HG03439 (cell line): ENCODE measurements at regions not wholly inside any gene's neighbourhood (a gene's known extent, or its start where the extent isn't known, plus 50 kb on each side); places are given as distances from the start of the nearest gene placed in this dataset.
"Not testable (repeated sequence)": the region's sequence is repeated elsewhere in the genome, so short reads cannot be mapped to it uniquely, and the experiment has no call there.

Source experiments
- ATAC-seq: cut with Tn5 transposase; IDR thresholded peaks from one replicate; pipeline ENCODE4 v1.9.1; 2021; ENCODE audit warnings: mild to moderate bottlenecking, moderate library complexity; ENCODE audit not compliant: unreplicated experiment

DNA sequence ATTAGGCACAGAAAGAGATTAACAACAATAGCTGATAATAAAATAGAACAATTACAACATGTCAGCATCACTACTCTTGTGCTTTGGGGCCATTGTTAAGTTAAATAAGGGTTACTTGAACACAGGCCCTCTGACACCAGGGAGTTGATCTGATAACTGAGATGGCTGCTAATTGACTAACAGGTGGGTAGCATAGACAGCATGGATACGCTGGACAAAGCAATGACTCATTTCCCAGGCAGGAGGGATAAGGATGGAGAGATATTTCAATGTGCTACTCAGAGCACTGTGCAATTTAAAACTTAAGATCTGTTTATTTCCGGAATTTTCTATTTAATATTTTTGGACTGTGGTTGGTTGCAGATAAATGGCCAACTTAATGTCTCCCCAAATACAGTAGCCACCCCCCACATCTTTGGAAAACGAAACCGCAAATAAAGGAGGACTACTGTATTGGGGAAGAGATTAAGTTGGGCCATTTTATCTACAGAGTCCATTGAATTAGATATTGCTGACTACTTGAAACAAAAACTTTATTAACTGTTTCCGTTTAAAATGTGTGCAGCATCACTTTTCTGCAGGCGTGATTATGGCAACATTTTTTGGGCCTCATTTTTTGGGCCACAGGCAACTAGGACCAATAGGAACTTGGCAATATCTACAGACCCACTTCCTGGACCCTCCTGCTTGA is 200.6 kb upstream of the KLF3 start:
- no peak for ATAC-seq

DNA sequence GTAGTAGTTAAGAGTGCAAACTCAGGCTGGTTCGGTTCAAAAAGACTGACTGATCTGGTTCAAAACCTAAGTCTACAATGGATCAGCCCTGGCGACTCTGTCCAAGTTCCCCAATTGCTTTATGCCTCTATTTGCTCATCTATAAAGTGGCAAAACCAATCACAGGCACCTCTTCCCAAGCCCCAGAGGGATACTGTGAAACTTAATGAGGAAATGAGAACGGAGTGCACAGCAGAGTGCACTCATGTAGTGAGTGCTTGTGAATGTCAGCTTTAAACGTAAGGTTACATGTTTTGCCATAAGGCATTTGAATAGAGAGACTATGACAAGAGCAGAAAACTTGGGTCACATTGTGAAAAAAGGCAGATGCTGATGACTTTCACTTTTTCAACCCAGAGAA is 199.7 kb upstream of the KLF3 start:
- no peak for ATAC-seq

DNA sequence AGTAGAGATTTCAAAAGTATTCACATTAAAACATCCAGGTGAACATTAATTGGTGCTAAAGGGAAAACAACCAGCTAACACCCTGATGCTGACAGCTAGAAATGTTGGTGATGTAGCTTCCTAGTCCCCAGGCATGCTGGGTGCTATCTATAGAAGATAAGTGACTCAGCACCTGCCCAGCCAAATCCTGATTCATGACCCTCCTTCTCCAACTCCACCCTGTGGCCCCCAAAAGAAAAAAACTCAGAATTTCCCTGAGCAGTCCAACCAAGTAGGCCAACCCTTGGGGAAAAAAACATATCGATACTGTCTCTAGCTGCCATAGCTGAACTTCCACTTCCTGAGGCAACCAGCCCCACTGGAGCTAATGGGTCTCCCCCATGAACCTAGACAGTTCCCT is 197.6 kb upstream of the KLF3 start:
- no peak for ATAC-seq

DNA sequence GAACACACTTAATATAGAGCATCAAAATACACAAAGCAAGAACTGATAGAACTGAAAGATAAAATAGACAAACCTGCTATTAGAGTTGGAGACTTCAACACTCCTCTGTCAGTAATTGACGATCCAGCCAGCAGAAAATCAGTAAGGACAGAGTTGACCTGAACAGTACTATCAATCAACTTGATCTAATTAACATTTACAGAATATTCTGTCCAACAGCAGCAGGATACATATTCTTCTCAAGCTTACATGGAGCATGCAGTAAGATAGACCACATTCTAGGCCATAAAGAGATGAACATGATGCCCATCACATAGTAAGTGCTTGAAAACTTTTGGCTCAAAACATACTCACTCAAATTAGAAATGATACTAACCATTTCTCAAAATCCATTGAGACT is 196.7 kb upstream of the KLF3 start:
- no peak for ATAC-seq

DNA sequence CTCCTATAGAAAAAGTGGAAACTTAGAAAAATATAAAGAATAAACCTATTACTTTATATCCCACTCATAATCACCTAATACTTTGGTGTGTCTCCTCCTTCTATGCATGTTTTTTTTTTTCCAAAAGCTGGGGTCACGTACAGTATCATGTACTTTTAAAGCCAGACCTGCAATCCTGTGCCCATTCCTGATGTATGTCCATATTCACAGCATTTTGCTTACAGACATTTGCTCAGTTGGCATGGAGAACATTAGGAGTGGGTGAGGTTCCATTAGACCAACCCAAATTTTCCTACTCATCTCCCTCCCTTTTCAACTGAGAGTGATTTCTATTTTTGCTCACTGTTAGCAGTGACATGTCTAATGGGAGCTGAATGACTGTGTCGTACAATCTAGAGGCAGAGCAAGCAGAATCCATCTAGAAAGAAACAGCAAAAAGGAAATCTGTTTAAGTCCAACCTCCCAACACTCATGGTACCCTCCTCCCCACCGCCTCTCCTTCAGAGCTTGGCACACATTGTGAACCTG is 195.6 kb upstream of the KLF3 start:
- no peak for ATAC-seq

DNA sequence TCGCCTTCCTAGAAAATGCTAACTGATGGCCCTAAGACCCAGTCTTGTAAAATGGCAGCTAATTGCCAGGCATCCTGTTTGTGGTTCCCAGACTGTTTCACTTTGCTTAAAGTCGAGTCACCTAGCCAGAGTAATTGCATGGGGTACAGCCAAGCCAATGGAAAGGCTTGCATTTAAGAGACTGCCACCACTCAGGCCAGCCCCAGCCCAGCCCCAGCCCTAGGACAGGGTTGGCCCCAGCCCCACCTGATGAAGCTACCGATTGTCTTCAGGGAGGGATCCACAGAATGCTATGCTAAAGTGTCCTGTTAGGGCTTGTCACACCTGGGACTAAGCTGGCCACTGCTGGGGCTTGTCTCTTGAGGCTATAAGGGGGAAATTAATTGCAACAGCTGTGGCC is 194.6 kb upstream of the KLF3 start:
- ATAC-seq: no peak

DNA sequence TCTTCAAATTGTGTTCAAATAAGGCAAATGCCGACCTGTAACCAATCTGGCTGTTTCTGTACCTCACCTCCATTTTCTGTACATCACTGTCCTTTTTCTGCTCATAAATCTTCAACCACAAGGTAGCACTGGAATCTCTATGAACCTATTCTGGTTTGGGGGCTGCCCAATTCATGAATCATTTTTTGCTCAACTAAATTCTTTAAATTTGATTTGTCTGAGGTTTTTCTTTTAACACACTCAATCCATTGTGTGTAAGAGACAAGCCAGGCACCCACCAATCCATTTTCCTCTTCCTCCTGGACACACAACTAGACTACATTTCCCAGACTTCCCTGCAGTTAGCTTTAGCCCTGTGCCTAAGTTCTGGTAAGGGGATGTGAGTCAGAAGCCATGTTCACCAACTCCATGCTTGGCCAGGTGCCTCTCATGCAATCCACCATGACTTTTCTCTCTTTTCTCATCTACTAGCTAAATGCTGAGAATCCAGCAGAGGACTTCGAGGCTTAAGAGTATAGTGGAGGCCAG is 193.2 kb upstream of the KLF3 start:
- no peak for ATAC-seq

DNA sequence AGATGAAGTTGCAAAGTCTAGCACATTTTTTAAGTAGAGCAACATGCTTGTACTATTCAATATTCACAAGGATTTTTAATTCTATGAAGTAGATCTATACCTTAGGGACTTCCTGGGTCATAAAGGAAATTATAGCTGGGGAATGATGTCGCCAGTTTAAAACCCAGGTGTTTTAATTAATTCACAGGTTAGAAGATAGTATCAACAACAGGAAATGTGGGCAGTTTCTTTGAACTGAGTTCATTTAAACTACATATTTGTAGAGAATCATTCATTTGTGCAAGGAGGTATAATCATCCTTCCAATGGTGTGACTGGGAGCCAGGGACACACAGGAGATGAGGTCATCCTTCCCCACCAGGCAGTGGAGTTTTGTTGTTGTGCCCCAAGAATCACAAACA is 181.3 kb upstream of the KLF3 start:
- no peak for ATAC-seq

DNA sequence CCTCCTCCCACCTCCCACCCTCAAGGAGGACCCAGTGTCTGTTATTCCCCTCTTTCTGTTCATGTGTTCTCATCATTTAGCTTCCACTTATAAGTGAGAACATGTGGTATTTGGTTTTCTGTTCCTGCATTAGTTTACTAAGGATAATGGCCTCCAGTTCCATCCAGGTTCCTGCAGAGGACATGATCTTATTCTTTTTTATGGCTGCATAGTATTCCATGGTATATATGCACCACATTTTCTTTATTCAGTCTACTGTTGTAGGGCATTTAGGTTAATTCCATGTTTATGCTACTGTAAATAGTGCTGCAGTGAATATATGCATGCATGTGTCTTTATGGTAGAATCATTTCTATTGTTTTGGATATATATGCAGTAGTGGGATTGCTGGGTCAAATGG is 180.4 kb upstream of the KLF3 start:
- ATAC-seq: not testable (repeated sequence)

DNA sequence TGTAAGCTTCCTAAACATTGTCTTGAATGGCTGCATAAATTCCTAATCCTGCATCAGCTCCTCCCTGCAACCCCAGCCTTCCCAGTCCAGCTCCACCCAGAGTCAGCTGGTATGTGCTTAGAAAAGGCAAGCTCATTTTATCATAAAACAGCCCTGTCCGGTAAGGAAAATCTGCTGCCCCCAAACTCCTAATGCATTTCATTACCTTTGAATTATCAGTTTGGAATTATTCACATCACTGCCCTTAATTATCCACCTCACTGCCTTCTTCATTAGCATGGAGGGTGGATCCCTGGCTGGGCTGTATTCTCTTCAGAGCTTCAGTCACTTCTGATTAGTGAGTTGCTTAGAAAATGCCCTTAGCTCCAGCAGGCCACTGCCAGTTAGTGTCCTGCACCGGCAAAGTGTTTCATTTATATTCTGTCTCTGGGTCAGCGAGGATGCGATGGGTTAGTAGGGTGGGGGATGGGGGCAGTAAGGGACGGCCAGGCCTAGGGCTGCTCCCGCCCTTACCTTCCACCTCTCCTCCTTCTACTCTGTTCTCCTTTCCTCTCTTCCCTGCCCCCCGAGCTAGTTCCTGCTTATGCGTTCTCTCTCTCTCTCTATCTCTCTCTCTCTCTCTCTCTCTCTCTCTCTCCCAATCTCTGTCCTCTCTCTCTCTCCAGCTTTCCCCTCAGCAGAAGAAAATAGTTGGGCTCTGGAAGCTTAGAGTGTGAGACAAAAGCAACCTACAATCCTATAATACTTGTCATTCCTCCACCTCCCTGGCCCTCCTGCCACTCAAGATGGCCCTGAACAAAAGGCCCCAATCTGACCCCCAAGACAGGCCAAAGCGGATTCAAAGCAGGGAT is 174.8 kb upstream of the KLF3 start:
- no peak for ATAC-seq

DNA sequence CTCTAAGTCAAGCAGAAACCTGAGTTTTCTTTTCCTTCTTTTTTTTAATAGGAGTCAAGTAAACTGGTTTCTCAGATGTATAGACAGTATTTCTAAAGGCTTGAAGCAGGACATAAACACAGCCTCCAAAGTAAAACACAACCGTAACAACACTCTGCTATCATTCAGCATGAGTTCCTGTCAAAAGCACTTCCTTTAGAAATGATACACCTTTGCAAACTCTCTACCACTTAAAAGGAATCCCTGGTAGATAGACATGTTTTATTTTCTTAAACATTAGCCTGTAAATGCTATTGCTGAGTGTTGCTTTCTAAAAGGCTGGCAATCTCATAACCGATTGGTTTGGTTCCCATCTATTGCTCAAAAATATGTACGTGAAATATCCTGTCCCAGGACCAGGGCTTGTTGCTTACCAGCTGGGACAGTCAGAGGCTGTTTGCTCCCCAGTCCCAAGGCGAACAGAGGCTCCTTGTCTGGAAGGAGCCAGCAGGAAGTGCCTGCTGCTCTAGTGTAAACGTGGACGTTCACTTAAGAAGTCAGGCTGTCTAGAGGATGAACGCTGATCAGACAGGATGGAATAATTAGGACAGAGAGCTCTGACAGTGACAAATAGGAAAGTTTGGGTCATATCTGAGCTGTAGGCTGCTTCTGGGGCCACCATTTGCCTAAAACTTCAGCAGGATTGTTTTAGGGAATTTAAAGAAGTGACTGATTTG is 173.9 kb upstream of the KLF3 start:
- ATAC-seq: no peak

DNA sequence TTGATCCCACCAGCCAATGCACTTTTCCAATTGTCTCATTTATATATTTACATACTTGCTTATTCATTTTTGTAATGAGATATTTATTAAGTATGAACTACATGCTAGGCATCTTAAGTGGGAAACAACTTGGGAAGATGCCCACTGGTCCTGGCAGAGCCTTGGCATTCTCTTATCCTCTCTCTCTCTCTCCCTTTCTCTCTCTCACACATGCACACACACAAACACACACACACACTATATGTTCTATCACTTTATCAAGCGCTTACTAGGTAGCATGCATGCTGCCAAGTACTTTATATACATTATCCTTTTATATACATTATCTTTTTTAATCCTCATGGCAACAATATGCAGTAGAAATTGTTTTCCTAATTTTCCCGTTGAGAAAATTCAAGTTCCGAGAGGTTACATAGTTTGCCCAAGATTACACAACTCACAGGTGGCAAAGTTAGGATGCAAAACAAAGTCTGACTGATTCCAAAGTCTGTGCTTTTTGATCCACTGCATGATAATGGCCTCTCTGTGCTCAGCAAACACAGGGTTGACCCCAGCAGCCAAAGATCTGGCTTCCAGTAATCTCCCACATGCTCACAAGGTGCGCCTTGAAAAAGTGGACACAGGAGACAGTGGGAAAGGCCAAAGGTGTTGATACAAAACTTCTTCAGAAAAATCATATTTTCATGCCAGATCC is 173.1 kb upstream of the KLF3 start:
- ATAC-seq: no peak

DNA sequence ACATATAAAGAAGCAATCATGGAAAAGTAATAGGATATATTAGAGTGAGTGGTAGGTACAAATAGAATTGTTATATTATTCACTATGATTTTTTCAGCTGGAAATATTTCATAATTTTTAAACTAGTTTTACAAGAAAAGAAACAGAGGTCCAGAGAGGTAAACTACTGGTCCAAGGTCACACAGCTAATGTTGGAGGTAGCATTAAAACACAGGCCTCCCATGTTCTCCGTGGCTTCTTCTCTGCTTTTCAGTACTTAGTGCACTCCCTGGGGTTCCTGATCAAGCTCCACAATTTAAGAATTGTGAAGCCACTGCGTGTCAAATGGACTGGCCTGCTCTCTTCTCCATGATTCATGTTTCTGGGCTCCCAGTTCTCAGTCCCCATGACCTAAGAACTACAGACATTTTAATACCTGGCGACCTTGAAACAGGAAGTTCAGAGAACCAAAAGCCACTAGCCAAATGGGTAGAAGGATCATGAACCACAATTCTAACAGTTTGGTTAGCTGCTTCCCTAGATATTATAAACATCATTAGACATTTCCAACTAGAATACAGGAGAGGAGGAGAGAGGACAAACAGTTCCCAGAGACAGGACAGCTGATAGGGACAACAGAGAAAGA is 172.0 kb upstream of the KLF3 start:
- no peak for ATAC-seq

DNA sequence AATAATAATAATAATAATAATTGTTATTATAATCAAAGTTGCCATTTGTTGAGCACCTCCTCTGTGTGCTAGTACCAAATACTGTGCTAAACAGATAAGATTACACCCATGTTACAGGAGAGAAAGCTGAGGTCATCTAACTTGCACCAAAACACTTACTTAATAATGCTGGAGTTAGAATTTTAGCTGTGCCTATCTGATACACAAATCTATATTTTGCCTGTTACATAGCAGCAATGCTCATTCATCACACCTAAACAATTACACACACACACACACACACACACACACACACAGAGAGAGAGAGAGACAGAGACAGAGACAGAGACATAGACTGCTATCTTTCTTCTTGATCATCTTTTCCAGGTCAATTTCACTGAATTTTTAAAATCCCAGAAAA is 170.9 kb upstream of the KLF3 start:
- ATAC-seq: no peak

DNA sequence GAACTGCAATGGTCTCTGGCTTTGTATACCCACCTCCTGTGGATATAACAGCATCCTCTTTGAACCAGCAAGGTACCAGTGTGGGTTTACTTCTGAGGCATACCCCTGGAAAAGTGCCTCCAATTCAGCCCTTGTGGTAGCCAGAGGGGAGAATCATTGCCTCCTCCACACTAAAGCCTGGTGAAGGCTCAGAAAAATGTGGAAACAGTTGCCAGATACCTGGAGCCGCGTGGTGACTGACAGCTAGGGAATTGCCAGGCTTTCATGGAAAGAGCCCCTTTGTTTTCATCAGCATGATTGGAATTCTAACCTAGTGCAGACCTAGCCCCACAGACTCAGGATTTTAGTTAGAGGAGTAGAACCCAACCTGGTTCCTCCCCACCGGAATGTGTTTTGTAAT is 168.6 kb upstream of the KLF3 start:
- no peak for ATAC-seq

DNA sequence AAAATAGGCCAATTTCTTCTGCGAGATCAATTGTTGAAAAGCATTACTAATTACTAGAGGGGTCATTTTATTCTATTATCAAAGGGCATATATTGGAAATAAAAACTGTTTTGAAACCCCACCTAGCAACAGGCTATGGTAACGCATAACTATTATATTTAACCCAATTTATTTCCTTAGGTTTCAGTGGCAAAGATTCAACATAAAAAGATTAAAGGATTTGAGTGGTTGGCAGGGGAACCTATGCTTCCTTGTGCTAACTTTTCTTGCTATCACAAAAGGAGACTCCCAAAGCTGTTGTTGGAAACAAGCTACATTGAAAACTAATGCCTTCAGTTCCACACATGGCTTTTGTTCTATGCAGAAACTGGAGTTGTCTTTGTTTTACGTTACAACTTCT is 166.9 kb upstream of the KLF3 start:
- ATAC-seq: no peak

DNA sequence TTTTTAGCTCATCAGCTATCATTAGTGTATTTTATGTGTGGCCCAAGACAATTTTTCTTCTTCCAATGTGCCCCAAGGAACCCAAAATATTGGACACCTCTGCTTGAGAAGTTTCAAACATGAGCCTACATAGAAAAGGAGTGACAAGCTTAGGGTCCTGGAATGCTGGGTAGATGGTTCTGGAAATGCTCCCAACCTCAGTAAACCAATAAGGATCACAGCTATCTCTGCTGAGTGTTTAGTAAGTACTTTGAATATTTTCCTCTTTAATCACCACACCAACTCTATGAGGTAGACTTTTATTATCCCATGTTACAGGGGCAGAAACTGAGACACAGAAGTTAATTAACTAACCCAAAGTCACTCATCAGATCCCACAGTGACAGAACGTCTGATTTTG is 164.9 kb upstream of the KLF3 start:
- ATAC-seq: no peak

DNA sequence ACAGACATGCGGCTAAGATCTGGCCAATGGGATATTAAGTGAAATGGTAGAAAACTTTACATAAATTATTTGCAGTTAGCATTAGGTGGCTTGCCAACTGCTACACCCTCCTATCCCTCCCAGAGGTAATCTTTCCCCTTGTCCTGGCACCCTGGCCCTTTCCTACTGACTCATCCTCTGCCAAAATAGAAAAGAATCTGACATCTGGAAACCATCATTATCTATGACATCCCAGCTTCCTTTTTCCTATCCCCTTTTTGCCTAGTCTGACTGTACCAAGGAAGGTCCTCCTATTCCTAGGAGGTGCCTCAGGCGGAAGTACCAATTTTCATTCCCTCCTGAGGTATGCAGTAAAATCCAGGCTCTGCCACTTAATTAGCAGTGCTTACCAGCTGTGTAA is 163.6 kb upstream of the KLF3 start:
- no peak for ATAC-seq

DNA sequence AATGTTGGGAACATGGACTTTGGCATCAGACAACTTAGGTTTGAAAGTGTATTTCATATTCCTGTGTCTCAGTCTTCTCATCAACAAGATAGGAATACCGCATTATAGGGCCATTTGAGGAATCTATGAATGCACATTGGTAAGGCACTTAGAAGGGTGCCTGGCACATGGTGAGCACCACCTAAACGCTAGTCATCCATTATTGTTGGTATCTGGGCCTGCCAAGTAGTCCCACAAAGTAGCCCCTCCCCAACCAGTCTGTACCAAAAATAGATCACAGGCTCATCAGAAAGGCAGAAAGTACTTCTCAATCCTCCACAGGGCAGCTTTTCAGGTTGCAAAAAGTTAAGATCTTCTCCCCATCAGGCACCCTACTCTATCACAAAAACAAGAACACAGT is 162.3 kb upstream of the KLF3 start:
- ATAC-seq: no peak

DNA sequence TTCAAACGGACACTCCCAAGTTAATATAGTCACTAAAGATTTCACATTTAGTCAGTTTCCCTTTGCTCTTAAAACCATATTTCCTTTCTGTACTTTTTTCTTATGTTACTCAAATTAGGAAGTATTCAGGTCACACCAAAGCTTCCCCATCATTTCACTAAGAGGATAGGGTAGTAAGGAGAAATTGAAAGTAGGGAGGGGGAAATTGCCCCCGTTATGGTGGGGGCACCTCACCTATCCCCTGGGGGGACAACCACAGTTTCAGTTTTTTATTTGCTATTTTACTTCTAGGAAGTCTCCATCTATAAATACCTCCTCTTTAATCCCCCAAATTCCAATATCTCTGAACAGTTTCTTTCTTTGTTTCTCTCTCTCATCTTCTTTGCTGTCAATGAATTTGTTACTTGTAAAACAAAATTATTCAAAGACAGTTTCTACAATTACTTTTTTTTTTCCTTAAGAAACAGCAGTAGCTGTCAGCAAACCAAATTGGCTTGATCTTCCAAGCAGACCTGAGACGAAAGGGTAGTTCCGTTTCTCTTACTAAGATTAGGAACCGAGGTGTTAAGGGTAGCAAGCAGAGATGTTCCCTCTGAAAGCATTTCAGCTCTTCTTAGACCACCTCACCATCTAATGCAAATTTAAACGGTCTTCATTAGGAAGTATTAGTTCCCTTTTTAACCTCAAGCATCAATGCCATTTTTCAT is 160.2 kb upstream of the KLF3 start:
- peak; percentile 87 for ATAC-seq
